Parathyroid adenoma (tissue), 2 donors: ENCODE measurements at regions not wholly inside any gene's neighbourhood (a gene's known extent, or its start where the extent isn't known, plus 50 kb on each side); places are given as distances from the start of the nearest gene placed in this dataset.

ENCODE experiments used
- H2AFZ ChIP-seq: fragments of 300-600 bp; sonication (generic); one replicate; pipeline ENCODE4 v1.7.0; 2017; ENCODE audit warnings: antibody characterized with exemption, mild to moderate bottlenecking
- H3K27ac ChIP-seq: fragments of 300-600 bp; sonication (generic); one replicate; pipeline ENCODE4 v1.7.0; 2017
- H3K27me3 ChIP-seq: fragments of 300-600 bp; sonication (generic); one replicate; pipeline ENCODE4 v1.7.0; 2017; ENCODE audit warnings: low read length; ENCODE audit not compliant: control insufficient read depth, insufficient read depth
- H3K36me3 ChIP-seq: fragments of 300-600 bp; sonication (generic); one replicate; pipeline ENCODE4 v1.7.0; 2017; ENCODE audit warnings: low read length; ENCODE audit not compliant: control insufficient read depth, insufficient read depth
- H3K4me1 ChIP-seq: fragments of 300-600 bp; sonication (generic); one replicate; pipeline ENCODE4 v1.7.0; 2017; ENCODE audit warnings: control low read depth
- H3K4me2 ChIP-seq: fragments of 300-600 bp; sonication (generic); one replicate; pipeline ENCODE4 v1.7.0; 2017; ENCODE audit warnings: low read length
- H3K4me3 ChIP-seq: fragments of 300-600 bp; sonication (generic); one replicate; pipeline ENCODE4 v1.7.0; 2017; ENCODE audit warnings: low read depth, low read length
- H3K79me2 ChIP-seq: fragments of 300-600 bp; sonication (generic); one replicate; pipeline ENCODE4 v1.7.0; 2017; ENCODE audit warnings: control low read depth
- H3K9ac ChIP-seq: fragments of 300-600 bp; sonication (generic); one replicate; pipeline ENCODE4 v1.7.0; 2017; ENCODE audit warnings: mild to moderate bottlenecking
- H3K9me3 ChIP-seq: fragments of 300-600 bp; sonication (generic); one replicate; pipeline ENCODE4 v1.7.0; 2017; ENCODE audit warnings: low read length; ENCODE audit not compliant: control insufficient read depth
- CTCF ChIP-seq: fragments of 300-600 bp; sonication (generic); IDR thresholded peaks from one replicate; pipeline ENCODE4 v1.7.0; 2017; ENCODE audit warnings: antibody characterized with exemption, mild to moderate bottlenecking
- donor health status: primary hyperparathyroidism.

DNA sequence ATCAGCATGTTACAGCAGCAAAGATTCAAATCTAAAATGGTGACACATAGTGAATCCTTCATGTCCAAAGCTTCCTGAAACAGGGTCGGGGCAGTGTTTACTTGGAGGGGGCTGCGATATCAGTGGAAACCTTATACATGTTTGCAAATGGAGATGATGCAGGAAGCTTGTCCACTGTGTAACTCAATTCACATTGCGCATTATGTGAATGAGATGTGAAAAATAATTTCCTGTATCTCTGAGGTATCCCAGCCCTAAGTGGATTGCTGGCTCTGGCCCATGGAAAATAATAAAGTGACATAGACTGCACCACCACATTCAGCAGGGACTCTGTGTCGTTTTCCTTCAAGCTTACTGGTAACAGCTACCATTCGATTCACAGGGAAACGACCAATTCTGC is 505.5 kb downstream of the GALR1 start:
- Histone ChIP-seq H3K36me3 (no peaks in the 10 kb centered on the region), H3K4me1 (no peaks in the 10 kb centered on the region), H3K27ac (no peak overlapping the region), H3K9ac (no peak overlapping the region), H2AFZ (no peak overlapping the region), H3K27me3 (no peaks in the 10 kb centered on the region), H3K4me2 (no peak overlapping the region), H3K79me2 (no peaks in the 10 kb centered on the region), H3K4me3 (no peak overlapping the region), H3K9me3 (no peaks in the 10 kb centered on the region)
- TF ChIP-seq CTCF = no peak

- no peaks in the 10 kb centered on the region for H3K36me3 ChIP-seq
- H3K9ac ChIP-seq = no peak overlapping the region
- no peak overlapping the region for H2AFZ ChIP-seq
- no peaks in the 10 kb centered on the region for H3K79me2 ChIP-seq
- H3K4me3 ChIP-seq = no peak overlapping the region
- no peak overlapping the region for H3K4me2 ChIP-seq
- no peaks in the 10 kb centered on the region for H3K9me3 ChIP-seq
- TF ChIP-seq CTCF = no peak
- no peaks in the 10 kb centered on the region for H3K27me3 ChIP-seq
- no peaks in the 10 kb centered on the region for H3K4me1 ChIP-seq
- H3K27ac ChIP-seq = no peak overlapping the region
These were observed 511.7 kb downstream of the GALR1 start for GRCh38 chr18:77761332-77761731.

DNA sequence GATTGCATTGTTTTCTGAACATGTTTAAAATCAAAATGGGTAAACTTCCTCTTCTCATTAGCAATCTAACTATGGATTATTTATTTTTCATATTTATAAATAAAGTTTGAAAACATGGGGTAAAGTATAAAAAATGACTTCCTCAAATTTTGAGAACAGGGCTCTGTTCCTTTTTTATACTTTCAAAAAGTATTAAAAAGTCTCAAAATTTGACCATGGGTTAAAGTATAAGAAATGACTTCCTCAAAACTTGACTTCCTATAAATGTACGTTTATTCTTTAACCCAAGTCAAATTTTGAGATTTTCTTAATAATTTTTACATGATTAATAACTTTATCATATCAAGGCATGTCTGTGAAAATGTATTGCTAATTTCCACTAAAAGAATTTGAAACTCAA is 512.4 kb downstream of the GALR1 start:
- Histone ChIP-seq H3K79me2 (no peaks in the 10 kb centered on the region), H3K36me3 (no peaks in the 10 kb centered on the region), H3K4me3 (no peak overlapping the region), H3K27ac (no peak overlapping the region), H3K4me1 (no peaks in the 10 kb centered on the region), H3K9me3 (no peaks in the 10 kb centered on the region), H3K4me2 (no peak overlapping the region), H2AFZ (no peak overlapping the region), H3K27me3 (no peaks in the 10 kb centered on the region), H3K9ac (no peak overlapping the region)
- TF ChIP-seq CTCF = no peak

DNA sequence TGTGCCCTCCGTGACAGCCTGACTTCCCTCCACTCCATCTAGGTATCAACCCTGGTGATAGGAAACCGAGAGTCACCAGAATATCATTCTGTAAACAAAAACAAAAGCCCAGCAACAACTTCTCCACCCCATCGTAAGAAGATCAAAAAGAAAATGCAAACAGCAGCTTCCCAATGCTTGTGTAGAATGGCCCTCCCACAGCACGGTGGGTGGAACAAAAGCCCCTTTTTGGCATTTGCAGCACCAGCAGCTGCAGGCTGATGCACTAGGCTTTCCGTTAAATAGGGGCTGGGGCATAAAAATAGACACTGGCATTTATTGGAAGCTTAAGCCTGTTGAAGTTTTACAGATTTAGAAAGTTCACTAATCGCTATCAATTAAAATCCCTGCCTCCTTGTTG is 513.0 kb downstream of the GALR1 start:
- Histone ChIP-seq H3K9ac (no peak overlapping the region), H3K36me3 (no peaks in the 10 kb centered on the region), H3K79me2 (no peaks in the 10 kb centered on the region), H3K4me3 (no peak overlapping the region), H2AFZ (no peak overlapping the region), H3K9me3 (no peaks in the 10 kb centered on the region), H3K4me1 (no peaks in the 10 kb centered on the region), H3K27ac (no peak overlapping the region), H3K27me3 (no peaks in the 10 kb centered on the region), H3K4me2 (no peak overlapping the region)
- TF ChIP-seq CTCF = no peak

DNA sequence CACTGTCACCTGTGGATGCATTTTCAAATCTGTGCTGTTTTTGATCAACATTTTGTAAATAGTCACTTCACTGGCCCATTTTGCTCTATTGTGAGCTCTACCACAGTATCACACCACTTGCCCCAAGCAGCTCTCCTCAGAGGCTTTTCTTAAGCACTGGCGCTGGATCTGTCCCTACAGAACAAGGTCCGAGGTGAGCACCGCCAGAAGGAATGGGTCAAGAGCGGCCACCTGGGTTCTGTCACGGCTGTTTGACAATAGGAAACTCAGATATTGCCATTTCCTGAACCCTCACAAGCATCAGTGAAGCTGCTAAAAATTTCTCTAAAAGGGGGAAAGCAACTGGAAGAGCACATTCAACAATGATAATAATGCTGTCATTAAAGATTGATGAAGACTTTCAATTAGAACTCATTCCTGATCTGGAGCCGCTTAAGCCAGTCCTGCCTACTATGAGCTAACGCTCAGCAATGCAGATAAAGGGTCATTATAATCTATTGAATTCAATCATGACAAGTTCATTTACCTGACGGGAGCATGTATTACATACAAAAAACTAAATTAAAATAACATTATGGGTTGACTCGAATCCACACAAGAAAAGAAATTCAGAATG is 514.0 kb downstream of the GALR1 start:
- Histone ChIP-seq H3K79me2 (no peaks in the 10 kb centered on the region), H3K4me3 (no peak overlapping the region), H3K27me3 (no peaks in the 10 kb centered on the region), H3K4me2 (no peak overlapping the region), H3K9me3 (no peaks in the 10 kb centered on the region), H3K27ac (no peak overlapping the region), H3K9ac (no peak overlapping the region), H2AFZ (no peak overlapping the region), H3K36me3 (no peaks in the 10 kb centered on the region), H3K4me1 (no peaks in the 10 kb centered on the region)
- TF ChIP-seq CTCF = no peak
